ENCODE measurements at regions not wholly inside any gene's neighbourhood (a gene's known extent, or its start where the extent isn't known, plus 50 kb on each side); places are given as distances from the start of the nearest gene placed in this dataset.

DNA sequence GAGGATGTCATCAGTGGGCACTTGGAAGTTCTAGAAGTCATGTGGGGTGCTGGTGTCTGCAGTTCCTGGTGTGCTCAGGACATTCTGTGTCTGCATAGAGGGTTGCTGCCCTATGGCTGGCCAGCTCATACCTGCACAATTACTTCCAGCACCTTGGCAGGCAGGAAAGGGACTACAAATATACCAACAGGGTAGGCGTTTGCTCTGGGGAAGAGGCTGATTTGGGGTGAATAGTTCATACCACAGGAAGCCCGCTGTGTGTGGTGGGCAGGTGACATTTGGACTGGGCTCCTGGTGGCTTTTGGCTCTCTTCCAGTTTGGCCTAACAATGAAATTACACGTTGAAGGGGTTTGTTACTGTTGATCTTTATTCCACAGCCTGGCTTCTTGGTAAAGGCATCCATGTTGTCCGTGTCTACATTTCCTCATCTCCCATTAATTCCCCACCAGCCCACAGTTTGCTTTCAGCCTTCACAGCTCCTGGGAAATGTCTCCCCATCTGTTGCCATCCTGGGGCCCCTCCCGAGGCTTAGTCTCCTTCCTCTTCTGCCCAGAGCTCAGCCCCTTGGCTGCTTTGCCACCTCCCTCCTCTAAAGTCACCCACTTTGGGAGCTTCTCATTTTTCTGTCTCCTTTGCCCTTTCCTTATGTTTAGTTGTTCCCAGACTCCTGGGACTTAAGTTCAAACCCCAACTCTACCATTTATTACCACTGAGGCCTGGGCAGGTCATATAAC, 88.1 kb downstream of the RSPH3 start:
- no peak overlapping the region for H3K9ac ChIP-seq (ENCODE audit: insufficient read depth, low read length)
- no peak overlapping the region for H2AFZ ChIP-seq (ENCODE audit: low read length)
- no peaks in the 10 kb centered on the region for H3K4me1 ChIP-seq (ENCODE audit: control insufficient read depth, extremely low read depth, insufficient read depth, low read length)
- no peak overlapping the region for H3K4me2 ChIP-seq (ENCODE audit: extremely low read depth, insufficient read depth, low read length)
- no peaks in the 10 kb centered on the region for H4K20me1 ChIP-seq (ENCODE audit: control insufficient read depth, extremely low read depth, insufficient read depth, low read length)
- no peak for DNase-seq (ENCODE audit: low read depth in 2 of 2)
- no peaks in the 10 kb centered on the region for H3K79me2 ChIP-seq (ENCODE audit: control insufficient read depth, insufficient read depth, low read length)
- no peak for TF ChIP-seq EZH2 (IDR thresholded peaks at IDR 0.05; ENCODE audit: low read length, missing control alignments)
- TF ChIP-seq, protein P1, sequence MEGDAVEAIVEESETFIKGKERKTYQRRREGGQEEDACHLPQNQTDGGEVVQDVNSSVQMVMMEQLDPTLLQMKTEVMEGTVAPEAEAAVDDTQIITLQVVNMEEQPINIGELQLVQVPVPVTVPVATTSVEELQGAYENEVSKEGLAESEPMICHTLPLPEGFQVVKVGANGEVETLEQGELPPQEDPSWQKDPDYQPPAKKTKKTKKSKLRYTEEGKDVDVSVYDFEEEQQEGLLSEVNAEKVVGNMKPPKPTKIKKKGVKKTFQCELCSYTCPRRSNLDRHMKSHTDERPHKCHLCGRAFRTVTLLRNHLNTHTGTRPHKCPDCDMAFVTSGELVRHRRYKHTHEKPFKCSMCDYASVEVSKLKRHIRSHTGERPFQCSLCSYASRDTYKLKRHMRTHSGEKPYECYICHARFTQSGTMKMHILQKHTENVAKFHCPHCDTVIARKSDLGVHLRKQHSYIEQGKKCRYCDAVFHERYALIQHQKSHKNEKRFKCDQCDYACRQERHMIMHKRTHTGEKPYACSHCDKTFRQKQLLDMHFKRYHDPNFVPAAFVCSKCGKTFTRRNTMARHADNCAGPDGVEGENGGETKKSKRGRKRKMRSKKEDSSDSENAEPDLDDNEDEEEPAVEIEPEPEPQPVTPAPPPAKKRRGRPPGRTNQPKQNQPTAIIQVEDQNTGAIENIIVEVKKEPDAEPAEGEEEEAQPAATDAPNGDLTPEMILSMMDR (conservative IDR thresholded peaks at IDR 0.05 in 1 of 2, IDR thresholded peaks at IDR 0.05 in 1 of 2; ENCODE audit: low read depth in 1 of 2, low read length in 2 of 2) = no peak
- no peaks in the 10 kb centered on the region for H3K36me3 ChIP-seq (ENCODE audit: control insufficient read depth, insufficient read depth, low read length)
- no peak overlapping the region for H3K4me3 ChIP-seq (replicated peaks in 1 of 4; ENCODE audit: control extremely low read depth in 1 of 4, insufficient read depth in 1 of 4, low read depth in 3 of 4, low read length in 4 of 4)
- no peaks in the 10 kb centered on the region for H3K9me3 ChIP-seq (ENCODE audit: control insufficient read depth, insufficient read depth, low read depth, low read length)
- H3K27ac ChIP-seq (ENCODE audit: insufficient read depth, low read length) = no peak overlapping the region
- peaks cover 3% of the 10 kb centered on the region for H3K27me3 ChIP-seq (ENCODE audit: control insufficient read depth, insufficient read depth, low read length)

DNA sequence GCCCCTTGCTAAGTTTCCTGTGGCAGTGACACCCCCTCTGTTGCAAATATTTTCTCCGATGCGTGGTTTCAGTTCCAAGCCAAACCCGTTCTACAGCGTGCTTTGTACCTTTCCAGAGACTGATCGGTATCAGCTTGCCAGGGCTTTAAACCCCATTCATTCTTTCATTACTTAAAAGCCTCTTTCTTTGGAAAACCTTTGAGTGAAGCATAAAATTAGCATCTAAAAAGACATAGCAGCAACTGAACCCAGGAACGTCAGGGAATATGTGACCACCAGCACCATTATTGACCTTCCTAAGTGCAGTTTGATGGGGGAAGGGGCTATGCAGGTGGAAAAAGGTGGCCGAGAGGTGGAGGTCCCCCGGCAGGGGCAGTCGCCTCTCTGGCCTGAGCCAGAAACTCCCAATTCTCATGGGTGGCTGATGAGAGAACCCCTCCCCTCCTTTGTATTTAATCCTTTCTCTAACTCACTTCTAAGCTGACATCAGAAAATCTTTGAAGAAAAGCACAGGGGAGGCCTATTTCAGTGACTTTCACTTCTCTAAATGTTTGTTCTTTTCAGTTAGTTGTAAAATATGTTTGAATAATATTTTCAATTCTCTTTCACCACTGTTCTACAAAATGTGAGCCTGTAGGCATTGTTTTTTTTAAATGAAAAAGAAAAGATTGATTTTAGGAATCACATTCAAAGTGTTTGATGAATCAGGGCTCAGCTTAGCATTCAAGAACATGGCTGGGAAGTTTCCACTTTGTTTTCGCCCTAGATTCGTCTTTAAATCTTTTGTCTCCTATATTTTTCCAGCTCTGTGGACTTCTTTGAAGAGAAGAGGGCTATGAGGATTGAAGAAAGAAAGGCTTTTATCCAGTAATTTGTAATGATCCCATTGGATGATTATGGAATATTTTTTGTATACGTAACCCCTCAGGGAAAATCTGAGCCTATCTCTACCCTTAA, 89.2 kb downstream of the RSPH3 start:
- H3K36me3 ChIP-seq (ENCODE audit: control insufficient read depth, insufficient read depth, low read length) = no peaks in the 10 kb centered on the region
- H4K20me1 ChIP-seq (ENCODE audit: control insufficient read depth, extremely low read depth, insufficient read depth, low read length) = no peaks in the 10 kb centered on the region
- no peaks in the 10 kb centered on the region for H3K4me1 ChIP-seq (ENCODE audit: control insufficient read depth, extremely low read depth, insufficient read depth, low read length)
- no peaks in the 10 kb centered on the region for H3K9me3 ChIP-seq (ENCODE audit: control insufficient read depth, insufficient read depth, low read depth, low read length)
- peak in 1 of 2 donors; percentile 33 for DNase-seq (ENCODE audit: low read depth in 2 of 2)
- no peaks in the 10 kb centered on the region for H3K79me2 ChIP-seq (ENCODE audit: control insufficient read depth, insufficient read depth, low read length)
- H3K27ac ChIP-seq (ENCODE audit: insufficient read depth, low read length) = no peak overlapping the region
- no peak overlapping the region for H3K4me3 ChIP-seq (replicated peaks in 1 of 4; ENCODE audit: control extremely low read depth in 1 of 4, insufficient read depth in 1 of 4, low read depth in 3 of 4, low read length in 4 of 4)
- H3K4me2 ChIP-seq (ENCODE audit: extremely low read depth, insufficient read depth, low read length) = no peak overlapping the region
- H2AFZ ChIP-seq (ENCODE audit: low read length) = no peak overlapping the region
- no peak overlapping the region for H3K9ac ChIP-seq (ENCODE audit: insufficient read depth, low read length)
- TF ChIP-seq, protein P1 (conservative IDR thresholded peaks at IDR 0.05 in 1 of 2, IDR thresholded peaks at IDR 0.05 in 1 of 2; ENCODE audit: low read depth in 1 of 2, low read length in 2 of 2) = no peak
- TF ChIP-seq EZH2 (IDR thresholded peaks at IDR 0.05; ENCODE audit: low read length, missing control alignments) = no peak
- peaks cover 3% of the 10 kb centered on the region for H3K27me3 ChIP-seq (ENCODE audit: control insufficient read depth, insufficient read depth, low read length)

DNA sequence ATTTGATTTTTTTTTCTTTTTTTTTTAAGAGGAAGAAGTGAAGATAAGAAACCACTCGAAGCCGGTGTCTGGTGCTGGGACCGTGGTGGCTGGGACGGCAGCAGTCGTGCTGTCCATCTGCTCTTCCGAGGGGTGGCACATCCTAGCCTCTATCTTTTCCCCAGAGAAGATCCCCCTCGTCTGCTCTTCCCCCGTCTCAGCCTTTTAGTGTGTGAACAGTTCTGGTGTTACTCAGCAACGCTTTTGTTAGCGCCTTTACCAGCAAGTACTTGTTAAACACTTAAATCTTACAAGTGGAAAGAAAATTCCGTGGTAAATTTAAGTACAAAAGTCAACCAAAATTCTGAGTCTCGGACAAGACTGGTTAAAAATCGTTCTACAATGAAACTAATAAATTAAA, 90.1 kb downstream of the RSPH3 start:
- H3K27ac ChIP-seq (ENCODE audit: insufficient read depth, low read length) = no peak overlapping the region
- no peak overlapping the region for H2AFZ ChIP-seq (ENCODE audit: low read length)
- no peaks in the 10 kb centered on the region for H4K20me1 ChIP-seq (ENCODE audit: control insufficient read depth, extremely low read depth, insufficient read depth, low read length)
- H3K4me1 ChIP-seq (ENCODE audit: control insufficient read depth, extremely low read depth, insufficient read depth, low read length) = no peaks in the 10 kb centered on the region
- no peak overlapping the region for H3K4me3 ChIP-seq (replicated peaks in 1 of 4; ENCODE audit: control extremely low read depth in 1 of 4, insufficient read depth in 1 of 4, low read depth in 3 of 4, low read length in 4 of 4)
- TF ChIP-seq, protein P1 (conservative IDR thresholded peaks at IDR 0.05 in 1 of 2, IDR thresholded peaks at IDR 0.05 in 1 of 2; ENCODE audit: low read depth in 1 of 2, low read length in 2 of 2) = no peak
- no peak for TF ChIP-seq EZH2 (IDR thresholded peaks at IDR 0.05; ENCODE audit: low read length, missing control alignments)
- H3K79me2 ChIP-seq (ENCODE audit: control insufficient read depth, insufficient read depth, low read length) = no peaks in the 10 kb centered on the region
- peaks cover 3% of the 10 kb centered on the region for H3K27me3 ChIP-seq (ENCODE audit: control insufficient read depth, insufficient read depth, low read length)
- no peaks in the 10 kb centered on the region for H3K9me3 ChIP-seq (ENCODE audit: control insufficient read depth, insufficient read depth, low read depth, low read length)
- peak in 1 of 2 donors; percentile 38 for DNase-seq (ENCODE audit: low read depth in 2 of 2)
- no peak overlapping the region for H3K9ac ChIP-seq (ENCODE audit: insufficient read depth, low read length)
- no peaks in the 10 kb centered on the region for H3K36me3 ChIP-seq (ENCODE audit: control insufficient read depth, insufficient read depth, low read length)
- H3K4me2 ChIP-seq (ENCODE audit: extremely low read depth, insufficient read depth, low read length) = no peak overlapping the region

Measured in fibroblast of lung (primary cell).